22Rv1 (cell line): ENCODE measurements at regions not wholly inside any gene's neighbourhood (a gene's known extent, or its start where the extent isn't known, plus 50 kb on each side); places are given as distances from the start of the nearest gene placed in this dataset.

Source experiments
- CTCF ChIP-seq: fragments of 450-650 bp; IDR thresholded peaks from 2 replicates; pipeline ENCODE4 v1.5.1; 2017; ENCODE audit warnings: mild to moderate bottlenecking
- ZFX ChIP-seq: fragments of 450-650 bp; IDR thresholded peaks from 2 replicates; pipeline ENCODE4 v1.6.1; 2017; ENCODE audit warnings: antibody characterized with exemption, borderline replicate concordance

GRCh38 chr6:51108563-51109234 is 290.0 kb downstream of the TFAP2B start:
- TF ChIP-seq CTCF (no peak), ZFX (no peak)
